HG03060 (cell line): ENCODE measurements at regions not wholly inside any gene's neighbourhood (a gene's known extent, or its start where the extent isn't known, plus 50 kb on each side); places are given as distances from the start of the nearest gene placed in this dataset.
"Not testable (repeated sequence)": the region's sequence is repeated elsewhere in the genome, so short reads cannot be mapped to it uniquely, and the experiment has no call there.

Experiments used
- ATAC-seq: cut with Tn5 transposase; IDR thresholded peaks from one replicate; pipeline ENCODE4 v1.9.1; 2021; ENCODE audit warnings: low read depth, moderate number of reproducible peaks; ENCODE audit not compliant: unreplicated experiment

GRCh38 chr15:95601525-95601924 lies 729.0 kb upstream of the NR2F2 start:
- no peak for ATAC-seq

- ATAC-seq = no peak
Measured at GRCh38 chr15:95603802-95604201, 726.7 kb upstream of the NR2F2 start.

GRCh38 chr15:95604634-95605036 lies 725.9 kb upstream of the NR2F2 start:
- ATAC-seq = no peak

GRCh38 chr15:95605098-95605497 lies 725.4 kb upstream of the NR2F2 start:
- no peak for ATAC-seq

- no peak for ATAC-seq
Measured at GRCh38 chr15:95606551-95606950, 723.9 kb upstream of the NR2F2 start.

- ATAC-seq = no peak
Measured at GRCh38 chr15:95608371-95608770, 722.1 kb upstream of the NR2F2 start.

GRCh38 chr15:95609096-95609495 lies 721.4 kb upstream of the NR2F2 start:
- no peak for ATAC-seq

- ATAC-seq = no peak
Measured at GRCh38 chr15:95610945-95611344, 719.6 kb upstream of the NR2F2 start.

GRCh38 chr15:95615436-95615835 lies 715.1 kb upstream of the NR2F2 start:
- ATAC-seq = no peak

GRCh38 chr15:95616306-95616705 lies 714.2 kb upstream of the NR2F2 start:
- no peak for ATAC-seq

GRCh38 chr15:95620934-95621579 lies 709.4 kb upstream of the NR2F2 start:
- no peak for ATAC-seq

GRCh38 chr15:95622843-95623242 lies 707.7 kb upstream of the NR2F2 start:
- ATAC-seq = no peak

- no peak for ATAC-seq
Measured at GRCh38 chr15:95624100-95624499, 706.4 kb upstream of the NR2F2 start.

GRCh38 chr15:95624616-95625361 lies 705.7 kb upstream of the NR2F2 start:
- no peak for ATAC-seq

- no peak for ATAC-seq
Measured at GRCh38 chr15:95626501-95627361, 703.8 kb upstream of the NR2F2 start.

GRCh38 chr15:95629503-95630168 lies 700.9 kb upstream of the NR2F2 start:
- ATAC-seq = no peak

GRCh38 chr15:95630683-95631082 lies 699.8 kb upstream of the NR2F2 start:
- no peak for ATAC-seq

GRCh38 chr15:95635666-95636065 lies 694.8 kb upstream of the NR2F2 start:
- ATAC-seq = no peak

GRCh38 chr15:95636107-95636506 lies 694.4 kb upstream of the NR2F2 start:
- ATAC-seq = no peak

GRCh38 chr15:95637234-95637633 lies 693.3 kb upstream of the NR2F2 start:
- not testable (repeated sequence) for ATAC-seq

GRCh38 chr15:95639208-95639607 lies 691.3 kb upstream of the NR2F2 start:
- ATAC-seq = no peak
